Breast epithelium (tissue), 4 donors: ENCODE measurements at regions not wholly inside any gene's neighbourhood (a gene's known extent, or its start where the extent isn't known, plus 50 kb on each side); places are given as distances from the start of the nearest gene placed in this dataset.

ENCODE experiments used
- DNase-seq, 2 donors: peaks; one replicate each; pipeline ENCODE4 v3.0.0-alpha.2; 2019; ENCODE audit warnings: low spot score in 2 of 2
- H3K27ac ChIP-seq, 2 donors: fragments of 200-600 bp; sonication (generic) in 1 of 2; one replicate each; pipeline ENCODE4 v1.5.1; 2016 to 2019; ENCODE audit warnings: mild to moderate bottlenecking in 1 of 2
- H3K27me3 ChIP-seq, 2 donors: fragments of 200-600 bp; sonication (generic) in 1 of 2; one replicate each; pipeline versions ENCODE4 v1.5.1 to v1.6.0; 2017 to 2019; ENCODE audit warnings: control low read depth in 1 of 2, mild to moderate bottlenecking in 1 of 2
- H3K36me3 ChIP-seq: fragments of 200-600 bp; one replicate; pipeline ENCODE4 v1.5.1; 2019
- H3K4me1 ChIP-seq, 2 donors: fragments of 200-600 bp; sonication (generic); one replicate each; pipeline ENCODE4 v1.5.1; 2016 to 2019; ENCODE audit warnings: control low read depth in 1 of 2
- H3K4me3 ChIP-seq, 3 donors: fragments of 200-600 bp; sonication (generic); 1 replicate in 2 of 3; 2 replicates in 1 of 3; pipeline ENCODE4 v1.5.1; 2016 to 2019; ENCODE audit warnings: mild to moderate bottlenecking in 3 of 3, moderate library complexity in 2 of 3
- H3K9me3 ChIP-seq, 2 donors: fragments of 200-600 bp; sonication (generic) in 1 of 2; one replicate each; pipeline ENCODE4 v1.5.1; 2016 to 2019; ENCODE audit warnings: control low read depth in 1 of 2
- POLR2A ChIP-seq: fragments of 450-650 bp; IDR thresholded peaks from one replicate; pipeline ENCODE4 v1.6.1; 2016; ENCODE audit warnings: antibody characterized with exemption, mild to moderate bottlenecking, moderate library complexity
- POLR2AphosphoS5 ChIP-seq, 3 donors: sonication (generic); formaldehyde crosslinking; IDR thresholded peaks; one replicate each; pipeline ENCODE4 v1.6.1; 2017; ENCODE audit warnings: antibody characterized with exemption in 3 of 3
- intact Hi-C: fragments of 100-400 bp; cut with DNase I; formaldehyde crosslinking; loops from one replicate; pipeline ENCODE4 v1.15.1; 2023; ENCODE audit warnings: low total_unique reads
- TF ChIP-seq, protein P1 (sequence below), 3 donors: fragments of 450-650 bp; IDR thresholded peaks; one replicate each; pipeline ENCODE4 v1.5.1; 2016 to 2017; ENCODE audit warnings: antibody characterized with exemption in 3 of 3, mild to moderate bottlenecking in 3 of 3, moderate library complexity in 3 of 3

GRCh38 chr2:136051725-136052048 lies 66.3 kb upstream of the DARS1 start:
- TF ChIP-seq, protein P1, sequence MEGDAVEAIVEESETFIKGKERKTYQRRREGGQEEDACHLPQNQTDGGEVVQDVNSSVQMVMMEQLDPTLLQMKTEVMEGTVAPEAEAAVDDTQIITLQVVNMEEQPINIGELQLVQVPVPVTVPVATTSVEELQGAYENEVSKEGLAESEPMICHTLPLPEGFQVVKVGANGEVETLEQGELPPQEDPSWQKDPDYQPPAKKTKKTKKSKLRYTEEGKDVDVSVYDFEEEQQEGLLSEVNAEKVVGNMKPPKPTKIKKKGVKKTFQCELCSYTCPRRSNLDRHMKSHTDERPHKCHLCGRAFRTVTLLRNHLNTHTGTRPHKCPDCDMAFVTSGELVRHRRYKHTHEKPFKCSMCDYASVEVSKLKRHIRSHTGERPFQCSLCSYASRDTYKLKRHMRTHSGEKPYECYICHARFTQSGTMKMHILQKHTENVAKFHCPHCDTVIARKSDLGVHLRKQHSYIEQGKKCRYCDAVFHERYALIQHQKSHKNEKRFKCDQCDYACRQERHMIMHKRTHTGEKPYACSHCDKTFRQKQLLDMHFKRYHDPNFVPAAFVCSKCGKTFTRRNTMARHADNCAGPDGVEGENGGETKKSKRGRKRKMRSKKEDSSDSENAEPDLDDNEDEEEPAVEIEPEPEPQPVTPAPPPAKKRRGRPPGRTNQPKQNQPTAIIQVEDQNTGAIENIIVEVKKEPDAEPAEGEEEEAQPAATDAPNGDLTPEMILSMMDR (IDR thresholded peaks at IDR 0.05) = no peak
- no peak for TF ChIP-seq POLR2A
- no peak for TF ChIP-seq POLR2AphosphoS5 (IDR thresholded peaks at IDR 0.05)
- Histone ChIP-seq H3K4me3 (no peak overlapping the region), H3K9me3 (no peaks in the 10 kb centered on the region), H3K4me1 (no peaks in the 10 kb centered on the region), H3K27ac (no peak overlapping the region), H3K36me3 (no peaks in the 10 kb centered on the region), H3K27me3 (no peaks in the 10 kb centered on the region)
- intact Hi-C loops = no loop called here
- DNase-seq = no peak

DNA sequence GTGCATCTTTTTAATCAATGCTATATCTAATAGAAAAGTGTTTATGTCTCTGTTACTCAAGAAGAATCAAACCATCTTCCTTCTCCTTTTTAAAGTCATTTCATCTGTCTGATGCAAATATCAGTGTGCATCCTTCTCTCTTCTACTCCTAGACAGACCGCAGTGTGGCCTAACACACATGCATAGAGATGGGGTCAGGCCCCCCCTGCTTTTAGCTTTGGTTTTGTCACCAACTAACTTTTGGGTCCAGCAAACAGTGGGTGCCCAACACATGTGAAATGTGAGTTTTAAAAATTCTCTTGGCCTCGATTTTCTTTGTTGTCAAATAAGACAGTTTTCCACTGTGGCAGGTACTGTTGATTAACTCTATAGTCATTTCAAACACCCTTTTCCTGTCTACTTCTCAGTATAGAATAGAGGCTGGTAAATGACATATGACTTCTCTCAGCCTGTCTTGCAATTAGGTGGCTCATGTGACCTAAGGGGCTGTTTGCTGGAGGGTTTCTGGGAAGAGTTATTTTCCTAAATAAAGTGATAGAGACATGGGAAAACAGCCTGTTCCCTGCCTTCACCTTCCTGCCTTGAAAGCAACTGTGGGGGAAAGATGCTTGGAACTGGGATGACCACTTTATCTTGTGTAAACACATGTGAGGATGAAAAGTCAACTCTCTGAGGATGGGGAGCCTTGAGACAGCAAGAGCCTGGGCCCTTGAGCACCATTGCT lies 65.7 kb upstream of the DARS1 start:
- no peaks in the 10 kb centered on the region for H3K27me3 ChIP-seq
- no peak for DNase-seq
- intact Hi-C loops = no loop called here
- no peak overlapping the region for H3K4me3 ChIP-seq
- TF ChIP-seq, protein P1 (IDR thresholded peaks at IDR 0.05) = no peak
- TF ChIP-seq POLR2A (no peak), POLR2AphosphoS5 (IDR thresholded peaks at IDR 0.05) (no peak)
- H3K36me3 ChIP-seq = no peaks in the 10 kb centered on the region
- H3K9me3 ChIP-seq = no peaks in the 10 kb centered on the region
- H3K4me1 ChIP-seq = no peaks in the 10 kb centered on the region
- no peak overlapping the region for H3K27ac ChIP-seq

DNA sequence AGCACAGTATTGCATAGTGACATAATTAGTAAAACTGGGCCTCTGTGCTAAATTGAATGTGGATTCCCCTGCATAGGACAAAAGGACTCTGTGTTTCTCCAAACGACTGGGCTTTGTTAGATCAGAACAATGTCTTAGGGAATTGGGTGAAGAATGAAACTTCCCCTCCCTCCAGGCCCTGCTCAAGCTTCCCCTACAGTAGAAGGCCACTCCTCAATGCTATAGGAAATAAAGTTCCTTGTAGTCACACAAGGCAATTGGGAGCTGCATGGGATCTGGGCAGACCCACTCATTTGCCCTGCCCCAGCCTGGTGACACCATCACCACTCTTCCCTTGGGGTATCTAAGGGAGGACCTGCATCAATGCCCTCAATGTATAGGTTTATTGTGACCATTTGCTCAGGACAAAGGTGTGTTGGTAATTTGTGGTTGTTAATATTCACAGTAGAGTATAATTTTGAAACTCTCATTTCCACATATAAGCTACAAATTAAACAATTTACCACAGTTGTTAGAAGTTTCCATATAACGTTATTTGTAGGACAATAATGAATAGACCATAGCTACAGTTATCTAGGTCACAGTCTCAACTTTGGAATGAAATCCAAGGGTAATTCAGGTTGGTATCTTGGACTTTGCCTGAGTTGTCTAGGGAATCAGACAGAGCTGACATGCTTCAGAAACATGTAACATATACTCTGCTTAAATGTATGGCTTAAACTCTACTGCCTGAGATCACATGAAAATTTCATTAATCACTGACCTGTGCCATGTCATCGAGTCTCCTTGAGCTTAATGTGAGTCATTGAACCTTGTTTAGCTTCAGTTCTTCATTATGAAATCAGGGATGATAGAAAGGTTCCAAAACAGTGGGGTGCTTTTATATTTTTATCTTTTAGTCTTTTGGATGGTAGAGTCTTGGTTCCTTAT lies 64.8 kb upstream of the DARS1 start:
- no peak for DNase-seq
- H3K4me1 ChIP-seq = no peaks in the 10 kb centered on the region
- intact Hi-C loops = no loop called here
- no peak overlapping the region for H3K4me3 ChIP-seq
- TF ChIP-seq, protein P1 (IDR thresholded peaks at IDR 0.05) = no peak
- TF ChIP-seq POLR2A (no peak), POLR2AphosphoS5 (IDR thresholded peaks at IDR 0.05) (no peak)
- H3K27me3 ChIP-seq = no peaks in the 10 kb centered on the region
- H3K27ac ChIP-seq = no peak overlapping the region
- H3K36me3 ChIP-seq = no peaks in the 10 kb centered on the region
- no peaks in the 10 kb centered on the region for H3K9me3 ChIP-seq

DNA sequence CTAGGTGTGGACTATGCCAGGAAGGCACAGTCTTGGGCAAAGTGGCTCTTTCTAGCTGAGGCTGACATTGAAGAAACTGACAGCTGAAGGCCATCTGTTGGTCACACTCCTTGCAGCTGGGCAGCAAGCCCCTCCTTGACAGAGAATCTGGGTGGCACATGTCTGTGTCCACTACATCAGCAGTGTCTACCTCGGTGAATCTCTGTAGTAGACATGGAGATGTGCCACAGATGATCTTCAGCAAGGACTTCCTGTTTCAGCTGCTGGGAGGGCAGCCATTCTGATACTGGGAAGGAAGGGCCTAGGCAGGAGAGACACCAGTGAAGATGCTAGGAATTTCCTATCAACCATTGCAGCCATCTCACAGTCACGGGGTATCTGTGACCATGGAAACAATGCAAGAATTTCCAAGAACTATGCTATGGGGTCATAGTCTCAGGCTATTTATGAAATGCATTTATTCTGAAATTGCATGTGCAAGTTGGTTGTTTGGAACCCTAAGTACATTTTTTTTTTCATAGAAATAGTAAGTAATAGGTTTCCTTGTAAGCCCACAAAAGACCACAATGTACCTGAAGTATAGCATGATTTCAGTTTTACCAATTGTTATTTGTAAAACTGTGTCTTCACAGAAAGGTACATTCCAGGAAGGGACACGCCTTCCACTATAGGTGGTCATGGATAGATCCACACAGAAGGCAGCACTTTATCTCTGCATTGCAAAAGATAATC lies 63.8 kb upstream of the DARS1 start:
- no peaks in the 10 kb centered on the region for H3K4me1 ChIP-seq
- TF ChIP-seq POLR2AphosphoS5 (IDR thresholded peaks at IDR 0.05) = no peak
- TF ChIP-seq, protein P1 (IDR thresholded peaks at IDR 0.05) = no peak
- TF ChIP-seq POLR2A = no peak

More for the DNA sequence above, 63.8 kb upstream of the DARS1 start:
- intact Hi-C loops = no loop called here
- no peak for DNase-seq
- no peaks in the 10 kb centered on the region for H3K36me3 ChIP-seq
- H3K27me3 ChIP-seq = no peaks in the 10 kb centered on the region
- no peak overlapping the region for H3K27ac ChIP-seq
- no peak overlapping the region for H3K4me3 ChIP-seq
- H3K9me3 ChIP-seq = no peaks in the 10 kb centered on the region
